WTC11 (cell line): ENCODE measurements at regions not wholly inside any gene's neighbourhood (a gene's known extent, or its start where the extent isn't known, plus 50 kb on each side); places are given as distances from the start of the nearest gene placed in this dataset.
A peak's percentile ranks its signal among the peaks of the same experiment; 100 is the strongest.

ENCODE experiments used
- ATAC-seq: fragments of 200-7000 bp; cut with Tn5 transposase; 2 replicates; pipeline ENCODE4 v1.10.0; 2021; ENCODE audit warnings: mild to moderate bottlenecking, moderate library complexity
- CTCF ChIA-PET: fragments of 300-600 bp; sonication (Branson Sonifier 250); formaldehyde crosslinking; loops from one replicate; lab custom pipeline; 2021; ENCODE audit warnings: antibody characterized with exemption; lab: Charles Lee
- POLR2A ChIA-PET: fragments of 350-600 bp; sonication (Branson Sonifier 250); formaldehyde crosslinking; loops from one replicate; lab custom pipeline; 2021; ENCODE audit warnings: antibody characterized with exemption; lab: Charles Lee
- DNase-seq: peaks from one replicate; pipeline ENCODE4 v3.0.0; 2021; ENCODE audit warnings: low spot score
- H3K27ac Mint-ChIP-seq: 2 replicates; pipeline ENCODE4 v1.8.0; 2021; ENCODE audit warnings: mixed read lengths
- H3K27me3 Mint-ChIP-seq: 2 replicates; pipeline ENCODE4 v1.8.0; 2021; ENCODE audit warnings: low read depth, mild to moderate bottlenecking, moderate library complexity, mixed read lengths
- H3K36me3 Mint-ChIP-seq: 2 replicates; pipeline ENCODE4 v1.8.0; 2021; ENCODE audit warnings: mixed read lengths
- H3K4me1 Mint-ChIP-seq: 2 replicates; pipeline ENCODE4 v1.8.0; 2022; ENCODE audit warnings: mixed read lengths
- H3K4me3 Mint-ChIP-seq: 2 replicates; pipeline ENCODE4 v1.8.0; 2021; ENCODE audit warnings: mild to moderate bottlenecking, moderate library complexity, mixed read lengths
- H3K9me3 Mint-ChIP-seq: 2 replicates; pipeline ENCODE4 v1.8.0; 2021; ENCODE audit warnings: mixed read lengths
- ATF1 ChIP-seq: sonication (generic); formaldehyde crosslinking; IDR thresholded peaks from 2 replicates; pipeline ENCODE4 v1.8.1; 2023; ENCODE audit warnings: mild to moderate bottlenecking, moderate library complexity, missing genetic modification reagents
- EMX1 ChIP-seq: fragments of 250-450 bp; sonication (Bioruptor Pico); IDR thresholded peaks from 2 replicates; pipeline ENCODE4 v1.8.0; 2021; ENCODE audit warnings: mild to moderate bottlenecking
- GRHL2 ChIP-seq: fragments of 250-450 bp; sonication (Bioruptor Pico); IDR thresholded peaks from 2 replicates; pipeline ENCODE4 v1.8.0; 2022; ENCODE audit warnings: mild to moderate bottlenecking, moderate library complexity; ENCODE audit not compliant: insufficient replicate concordance, severe bottlenecking
- NFATC4 ChIP-seq: fragments of 250-450 bp; sonication (Bioruptor Pico); IDR thresholded peaks from 2 replicates; pipeline ENCODE4 v1.9.0; 2021; ENCODE audit warnings: mild to moderate bottlenecking
- NR3C1 ChIP-seq: sonication (generic); formaldehyde crosslinking; conservative IDR thresholded peaks from 2 replicates; pipeline ENCODE4 v1.8.1; 2023; ENCODE audit warnings: low read depth, mild to moderate bottlenecking, missing genetic modification reagents
- TCF7 ChIP-seq: sonication (generic); formaldehyde crosslinking; IDR thresholded peaks from 2 replicates; pipeline ENCODE4 v1.8.0; 2022; ENCODE audit warnings: mild to moderate bottlenecking, low read depth, missing genetic modification reagents, moderate library complexity
- TEAD1 ChIP-seq: sonication (generic); formaldehyde crosslinking; IDR thresholded peaks from 2 replicates; pipeline ENCODE4 v1.8.0; 2022; ENCODE audit warnings: mild to moderate bottlenecking, missing genetic modification reagents
- ZNF138 ChIP-seq: sonication (generic); formaldehyde crosslinking; conservative IDR thresholded peaks from 2 replicates; pipeline ENCODE4 v1.8.1; 2022; ENCODE audit warnings: mild to moderate bottlenecking, moderate library complexity, missing genetic modification reagents
- ZNF263 ChIP-seq: sonication (generic); formaldehyde crosslinking; IDR thresholded peaks from 2 replicates; pipeline ENCODE4 v1.8.1; 2022; ENCODE audit warnings: low read depth, mild to moderate bottlenecking, moderate library complexity, missing genetic modification reagents
- ZNF317 ChIP-seq: sonication (generic); formaldehyde crosslinking; IDR thresholded peaks from 2 replicates; pipeline ENCODE4 v1.8.1; 2023; ENCODE audit warnings: low read depth, mild to moderate bottlenecking, moderate library complexity, missing genetic modification reagents, borderline replicate concordance
- ZNF423 ChIP-seq: fragments of 250-450 bp; sonication (Bioruptor Pico); IDR thresholded peaks from 2 replicates; pipeline ENCODE4 v2.1.2; 2022; ENCODE audit warnings: mild to moderate bottlenecking, moderate library complexity
- ZNF671 ChIP-seq: fragments of 250-450 bp; sonication (Bioruptor Pico); IDR thresholded peaks from 2 replicates; pipeline ENCODE4 v1.8.0; 2021; ENCODE audit warnings: mild to moderate bottlenecking
- TF ChIP-seq, protein P1 (sequence below): fragments of 200-600 bp; IDR thresholded peaks from 2 replicates; pipeline ENCODE4 v1.8.0; 2022; ENCODE audit warnings: antibody characterized with exemption
- TF ChIP-seq, protein P2 (sequence below): sonication (generic); formaldehyde crosslinking; IDR thresholded peaks from 2 replicates; pipeline ENCODE4 v1.8.1; 2022; ENCODE audit warnings: low read depth, missing genetic modification reagents, borderline replicate concordance
- TF ChIP-seq, protein P3 (sequence below): sonication (generic); formaldehyde crosslinking; IDR thresholded peaks from 2 replicates; pipeline ENCODE4 v1.8.1; 2022; ENCODE audit warnings: mild to moderate bottlenecking, missing genetic modification reagents, moderate library complexity, borderline replicate concordance
- TF ChIP-seq, protein P4 (sequence below): sonication (generic); formaldehyde crosslinking; IDR thresholded peaks from 2 replicates; pipeline ENCODE4 v1.8.1; 2023; ENCODE audit warnings: mild to moderate bottlenecking, missing genetic modification reagents, moderate library complexity
- TF ChIP-seq, protein P5 (sequence below): sonication (generic); formaldehyde crosslinking; conservative IDR thresholded peaks from 2 replicates; pipeline ENCODE4 v1.8.1; 2023; ENCODE audit warnings: mild to moderate bottlenecking, low read depth, missing genetic modification reagents, moderate library complexity
- TF ChIP-seq, protein P6 (sequence below): sonication (generic); formaldehyde crosslinking; IDR thresholded peaks from 2 replicates; pipeline ENCODE4 v1.8.0; 2023; ENCODE audit warnings: missing genetic modification reagents
- TF ChIP-seq, protein P7 (sequence below): sonication (generic); formaldehyde crosslinking; IDR thresholded peaks from 2 replicates; pipeline ENCODE4 v1.8.0; 2022; ENCODE audit warnings: mild to moderate bottlenecking, missing genetic modification reagents
- TF ChIP-seq, protein P8 (sequence below): fragments of 250-450 bp; sonication (Bioruptor Pico); IDR thresholded peaks from 2 replicates; pipeline ENCODE4 v2.1.2; 2022; ENCODE audit warnings: mild to moderate bottlenecking, moderate library complexity

DNA sequence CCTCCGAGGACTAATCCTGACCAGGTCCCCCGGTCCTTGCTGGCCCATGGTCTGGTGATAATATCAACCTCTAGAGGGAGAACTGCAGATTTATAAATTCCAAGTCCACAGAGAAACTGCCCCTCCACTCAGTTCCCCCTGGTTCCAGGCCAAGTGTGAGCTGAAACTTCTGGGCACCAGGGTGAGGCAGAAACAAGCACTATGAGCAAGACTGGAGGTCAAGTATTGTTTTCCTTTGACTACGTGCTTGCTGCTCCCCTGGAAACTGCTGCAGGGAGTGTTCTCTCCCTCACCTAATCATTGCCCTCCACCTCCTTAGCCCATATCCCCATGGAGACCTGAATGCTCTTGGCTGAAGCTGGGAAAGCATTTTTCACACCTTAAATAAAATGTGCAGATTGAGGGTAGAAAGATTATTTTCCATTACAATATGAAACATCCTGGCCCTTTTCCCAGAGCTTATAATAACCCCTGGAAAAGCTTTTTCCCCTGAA lies 135.2 kb downstream of the RDH14 start:
- CTCF ChIA-PET = no interaction called here
- Mint-ChIP-seq H3K36me3 (no peaks in the 10 kb centered on the region), H3K4me3 (no peak overlapping the region), H3K4me1 (no peaks in the 10 kb centered on the region), H3K9me3 (0 out of 2 replicates have a peak, but pooled peaks cover 3% of the 10 kb centered on the region), H3K27ac (no peak overlapping the region), H3K27me3 (no peaks in the 10 kb centered on the region)
- ATAC-seq (peak; percentile 78), DNase-seq (no peak)
- TF ChIP-seq ZNF317 (CRISPR knock-in tag) = no peak
- TF ChIP-seq EMX1 (CRISPR knock-in tag) = no peak
- no peak for TF ChIP-seq ZNF423
- TF ChIP-seq GRHL2 (CRISPR knock-in tag) = no peak
- POLR2A ChIA-PET = no interaction called here

DNA sequence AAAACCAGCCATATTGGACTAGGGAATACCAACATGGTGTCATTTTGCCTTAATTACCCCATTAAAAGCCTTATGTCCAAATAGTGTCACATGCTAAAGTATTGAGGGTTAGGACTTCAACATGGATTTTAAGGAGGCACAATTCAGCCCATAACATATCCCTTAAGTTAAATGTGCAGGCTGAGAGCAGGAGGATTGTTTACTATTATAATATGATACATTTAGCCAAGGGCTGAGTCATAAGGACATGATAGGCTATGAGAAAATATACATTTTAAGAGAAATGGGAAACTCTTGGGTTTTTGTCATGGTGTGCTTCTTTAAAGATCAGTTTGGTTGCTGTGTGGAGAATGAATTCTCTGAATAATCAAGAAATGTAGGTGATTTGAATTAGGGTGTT lies 136.8 kb downstream of the RDH14 start:
- CTCF ChIA-PET = no interaction called here
- Mint-ChIP-seq H3K27ac (no peak overlapping the region), H3K4me3 (no peak overlapping the region), H3K27me3 (no peaks in the 10 kb centered on the region), H3K9me3 (0 out of 2 replicates have a peak, but pooled peaks cover 3% of the 10 kb centered on the region), H3K4me1 (no peaks in the 10 kb centered on the region), H3K36me3 (no peaks in the 10 kb centered on the region)
- no peak for TF ChIP-seq EMX1 (CRISPR knock-in tag)
- no peak for TF ChIP-seq ZNF263 (CRISPR knock-in tag)
- TF ChIP-seq, protein P1, sequence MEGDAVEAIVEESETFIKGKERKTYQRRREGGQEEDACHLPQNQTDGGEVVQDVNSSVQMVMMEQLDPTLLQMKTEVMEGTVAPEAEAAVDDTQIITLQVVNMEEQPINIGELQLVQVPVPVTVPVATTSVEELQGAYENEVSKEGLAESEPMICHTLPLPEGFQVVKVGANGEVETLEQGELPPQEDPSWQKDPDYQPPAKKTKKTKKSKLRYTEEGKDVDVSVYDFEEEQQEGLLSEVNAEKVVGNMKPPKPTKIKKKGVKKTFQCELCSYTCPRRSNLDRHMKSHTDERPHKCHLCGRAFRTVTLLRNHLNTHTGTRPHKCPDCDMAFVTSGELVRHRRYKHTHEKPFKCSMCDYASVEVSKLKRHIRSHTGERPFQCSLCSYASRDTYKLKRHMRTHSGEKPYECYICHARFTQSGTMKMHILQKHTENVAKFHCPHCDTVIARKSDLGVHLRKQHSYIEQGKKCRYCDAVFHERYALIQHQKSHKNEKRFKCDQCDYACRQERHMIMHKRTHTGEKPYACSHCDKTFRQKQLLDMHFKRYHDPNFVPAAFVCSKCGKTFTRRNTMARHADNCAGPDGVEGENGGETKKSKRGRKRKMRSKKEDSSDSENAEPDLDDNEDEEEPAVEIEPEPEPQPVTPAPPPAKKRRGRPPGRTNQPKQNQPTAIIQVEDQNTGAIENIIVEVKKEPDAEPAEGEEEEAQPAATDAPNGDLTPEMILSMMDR = no peak
- TF ChIP-seq, protein P2, sequence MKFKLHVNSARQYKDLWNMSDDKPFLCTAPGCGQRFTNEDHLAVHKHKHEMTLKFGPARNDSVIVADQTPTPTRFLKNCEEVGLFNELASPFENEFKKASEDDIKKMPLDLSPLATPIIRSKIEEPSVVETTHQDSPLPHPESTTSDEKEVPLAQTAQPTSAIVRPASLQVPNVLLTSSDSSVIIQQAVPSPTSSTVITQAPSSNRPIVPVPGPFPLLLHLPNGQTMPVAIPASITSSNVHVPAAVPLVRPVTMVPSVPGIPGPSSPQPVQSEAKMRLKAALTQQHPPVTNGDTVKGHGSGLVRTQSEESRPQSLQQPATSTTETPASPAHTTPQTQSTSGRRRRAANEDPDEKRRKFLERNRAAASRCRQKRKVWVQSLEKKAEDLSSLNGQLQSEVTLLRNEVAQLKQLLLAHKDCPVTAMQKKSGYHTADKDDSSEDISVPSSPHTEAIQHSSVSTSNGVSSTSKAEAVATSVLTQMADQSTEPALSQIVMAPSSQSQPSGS (CRISPR knock-in tag) = no peak
- no peak for TF ChIP-seq NR3C1 (CRISPR knock-in tag)
- TF ChIP-seq, protein P3, sequence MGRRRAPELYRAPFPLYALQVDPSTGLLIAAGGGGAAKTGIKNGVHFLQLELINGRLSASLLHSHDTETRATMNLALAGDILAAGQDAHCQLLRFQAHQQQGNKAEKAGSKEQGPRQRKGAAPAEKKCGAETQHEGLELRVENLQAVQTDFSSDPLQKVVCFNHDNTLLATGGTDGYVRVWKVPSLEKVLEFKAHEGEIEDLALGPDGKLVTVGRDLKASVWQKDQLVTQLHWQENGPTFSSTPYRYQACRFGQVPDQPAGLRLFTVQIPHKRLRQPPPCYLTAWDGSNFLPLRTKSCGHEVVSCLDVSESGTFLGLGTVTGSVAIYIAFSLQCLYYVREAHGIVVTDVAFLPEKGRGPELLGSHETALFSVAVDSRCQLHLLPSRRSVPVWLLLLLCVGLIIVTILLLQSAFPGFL (CRISPR knock-in tag) = no peak
- TF ChIP-seq NFATC4 = no peak
- no peak for ATAC-seq
- no peak for DNase-seq
- POLR2A ChIA-PET = no interaction called here

DNA sequence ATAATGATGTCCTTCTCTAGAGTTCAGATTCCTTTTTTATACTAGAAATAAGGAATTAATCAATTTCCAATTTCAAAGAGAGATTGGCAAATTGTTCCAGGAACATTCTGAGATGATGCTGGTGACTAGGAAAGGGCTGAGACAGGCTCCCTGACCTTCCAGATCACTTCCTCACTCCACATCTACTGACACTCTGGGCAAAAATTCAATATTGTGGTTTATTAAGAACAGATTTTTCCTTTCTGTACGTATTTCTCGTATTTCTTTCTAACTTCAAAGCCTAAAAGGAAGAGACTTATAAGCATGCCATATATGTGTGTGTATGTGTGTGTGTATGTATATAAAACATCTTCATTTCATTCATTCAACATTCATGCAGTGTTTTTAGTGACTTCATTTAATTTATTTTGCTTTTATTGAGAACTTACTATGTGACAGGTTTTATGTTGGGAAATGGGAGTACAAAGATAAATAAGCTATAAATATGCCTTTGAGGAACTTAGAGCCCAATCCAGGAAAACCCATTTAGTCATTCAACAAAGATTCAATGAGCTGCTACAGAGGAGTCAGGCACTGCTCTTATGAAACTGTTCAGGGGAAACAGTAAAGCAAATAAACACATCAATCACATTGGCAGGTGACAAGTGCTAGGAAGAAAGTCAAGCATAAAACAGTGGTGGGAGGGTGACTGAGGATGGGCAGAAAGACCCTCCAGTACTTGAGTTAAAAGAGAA lies 137.9 kb downstream of the RDH14 start:
- H3K4me1 Mint-ChIP-seq = no peaks in the 10 kb centered on the region
- ChIA-PET POLR2A (no interaction called here), CTCF (no interaction called here)
- no peaks in the 10 kb centered on the region for H3K36me3 Mint-ChIP-seq
- H3K9me3 Mint-ChIP-seq = 0 out of 2 replicates have a peak, but pooled peaks cover 3% of the 10 kb centered on the region
- H3K27me3 Mint-ChIP-seq = no peaks in the 10 kb centered on the region
- DNase-seq = no peak
- no peak overlapping the region for H3K4me3 Mint-ChIP-seq
- H3K27ac Mint-ChIP-seq = no peak overlapping the region
- ATAC-seq = no peak
- TF ChIP-seq, protein P4, sequence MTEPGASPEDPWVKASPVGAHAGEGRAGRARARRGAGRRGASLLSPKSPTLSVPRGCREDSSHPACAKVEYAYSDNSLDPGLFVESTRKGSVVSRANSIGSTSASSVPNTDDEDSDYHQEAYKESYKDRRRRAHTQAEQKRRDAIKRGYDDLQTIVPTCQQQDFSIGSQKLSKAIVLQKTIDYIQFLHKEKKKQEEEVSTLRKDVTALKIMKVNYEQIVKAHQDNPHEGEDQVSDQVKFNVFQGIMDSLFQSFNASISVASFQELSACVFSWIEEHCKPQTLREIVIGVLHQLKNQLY (CRISPR knock-in tag) = no peak
- no peak for TF ChIP-seq TCF7 (CRISPR knock-in tag)
- no peak for TF ChIP-seq ATF1
- TF ChIP-seq, protein P5, sequence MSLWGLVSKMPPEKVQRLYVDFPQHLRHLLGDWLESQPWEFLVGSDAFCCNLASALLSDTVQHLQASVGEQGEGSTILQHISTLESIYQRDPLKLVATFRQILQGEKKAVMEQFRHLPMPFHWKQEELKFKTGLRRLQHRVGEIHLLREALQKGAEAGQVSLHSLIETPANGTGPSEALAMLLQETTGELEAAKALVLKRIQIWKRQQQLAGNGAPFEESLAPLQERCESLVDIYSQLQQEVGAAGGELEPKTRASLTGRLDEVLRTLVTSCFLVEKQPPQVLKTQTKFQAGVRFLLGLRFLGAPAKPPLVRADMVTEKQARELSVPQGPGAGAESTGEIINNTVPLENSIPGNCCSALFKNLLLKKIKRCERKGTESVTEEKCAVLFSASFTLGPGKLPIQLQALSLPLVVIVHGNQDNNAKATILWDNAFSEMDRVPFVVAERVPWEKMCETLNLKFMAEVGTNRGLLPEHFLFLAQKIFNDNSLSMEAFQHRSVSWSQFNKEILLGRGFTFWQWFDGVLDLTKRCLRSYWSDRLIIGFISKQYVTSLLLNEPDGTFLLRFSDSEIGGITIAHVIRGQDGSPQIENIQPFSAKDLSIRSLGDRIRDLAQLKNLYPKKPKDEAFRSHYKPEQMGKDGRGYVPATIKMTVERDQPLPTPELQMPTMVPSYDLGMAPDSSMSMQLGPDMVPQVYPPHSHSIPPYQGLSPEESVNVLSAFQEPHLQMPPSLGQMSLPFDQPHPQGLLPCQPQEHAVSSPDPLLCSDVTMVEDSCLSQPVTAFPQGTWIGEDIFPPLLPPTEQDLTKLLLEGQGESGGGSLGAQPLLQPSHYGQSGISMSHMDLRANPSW (CRISPR knock-in tag) = no peak
- no peak for TF ChIP-seq ZNF671 (CRISPR knock-in tag)
- no peak for TF ChIP-seq GRHL2 (CRISPR knock-in tag)
- TF ChIP-seq, protein P6, sequence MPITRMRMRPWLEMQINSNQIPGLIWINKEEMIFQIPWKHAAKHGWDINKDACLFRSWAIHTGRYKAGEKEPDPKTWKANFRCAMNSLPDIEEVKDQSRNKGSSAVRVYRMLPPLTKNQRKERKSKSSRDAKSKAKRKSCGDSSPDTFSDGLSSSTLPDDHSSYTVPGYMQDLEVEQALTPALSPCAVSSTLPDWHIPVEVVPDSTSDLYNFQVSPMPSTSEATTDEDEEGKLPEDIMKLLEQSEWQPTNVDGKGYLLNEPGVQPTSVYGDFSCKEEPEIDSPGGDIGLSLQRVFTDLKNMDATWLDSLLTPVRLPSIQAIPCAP = no peak
- TF ChIP-seq, protein P7, sequence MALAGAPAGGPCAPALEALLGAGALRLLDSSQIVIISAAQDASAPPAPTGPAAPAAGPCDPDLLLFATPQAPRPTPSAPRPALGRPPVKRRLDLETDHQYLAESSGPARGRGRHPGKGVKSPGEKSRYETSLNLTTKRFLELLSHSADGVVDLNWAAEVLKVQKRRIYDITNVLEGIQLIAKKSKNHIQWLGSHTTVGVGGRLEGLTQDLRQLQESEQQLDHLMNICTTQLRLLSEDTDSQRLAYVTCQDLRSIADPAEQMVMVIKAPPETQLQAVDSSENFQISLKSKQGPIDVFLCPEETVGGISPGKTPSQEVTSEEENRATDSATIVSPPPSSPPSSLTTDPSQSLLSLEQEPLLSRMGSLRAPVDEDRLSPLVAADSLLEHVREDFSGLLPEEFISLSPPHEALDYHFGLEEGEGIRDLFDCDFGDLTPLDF (CRISPR knock-in tag) = no peak
- TF ChIP-seq ZNF138 (CRISPR knock-in tag) = no peak
- no peak for TF ChIP-seq TEAD1
- TF ChIP-seq, protein P8, sequence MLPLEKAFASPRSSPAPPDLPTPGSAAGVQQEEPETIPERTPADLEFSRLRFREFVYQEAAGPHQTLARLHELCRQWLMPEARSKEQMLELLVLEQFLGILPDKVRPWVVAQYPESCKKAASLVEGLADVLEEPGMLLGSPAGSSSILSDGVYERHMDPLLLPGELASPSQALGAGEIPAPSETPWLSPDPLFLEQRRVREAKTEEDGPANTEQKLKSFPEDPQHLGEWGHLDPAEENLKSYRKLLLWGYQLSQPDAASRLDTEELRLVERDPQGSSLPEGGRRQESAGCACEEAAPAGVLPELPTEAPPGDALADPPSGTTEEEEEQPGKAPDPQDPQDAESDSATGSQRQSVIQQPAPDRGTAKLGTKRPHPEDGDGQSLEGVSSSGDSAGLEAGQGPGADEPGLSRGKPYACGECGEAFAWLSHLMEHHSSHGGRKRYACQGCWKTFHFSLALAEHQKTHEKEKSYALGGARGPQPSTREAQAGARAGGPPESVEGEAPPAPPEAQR = no peak
